ENCODE measurements at regions not wholly inside any gene's neighbourhood (a gene's known extent, or its start where the extent isn't known, plus 50 kb on each side); places are given as distances from the start of the nearest gene placed in this dataset.

DNA sequence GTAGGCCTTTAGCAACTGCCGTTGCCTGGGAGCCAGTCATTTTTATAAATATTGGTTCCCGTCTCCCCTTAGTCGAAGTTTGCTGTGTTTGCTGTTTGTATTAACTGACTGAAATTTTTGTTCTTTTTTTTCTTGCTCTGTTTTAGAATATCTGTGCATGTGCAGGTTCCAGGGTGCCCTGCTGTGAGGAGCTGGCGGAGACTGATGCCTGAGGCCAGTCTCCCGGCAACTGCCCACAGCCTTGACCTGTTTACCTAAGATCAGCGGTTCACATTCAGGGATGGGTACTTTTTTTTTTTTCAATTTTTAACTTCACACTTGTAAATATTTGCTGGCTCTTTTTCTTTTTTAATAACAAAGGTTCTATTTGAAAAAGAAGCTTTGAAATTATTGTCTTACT lies 262.6 kb upstream of the ADAMTS16 start:
- Histone ChIP-seq H3K56ac (ENCODE audit: insufficient read length, low read depth, low read length) (no peak overlapping the region), H3K79me2 (ENCODE audit: insufficient read depth, low read length) (no peaks in the 10 kb centered on the region), H3K18ac (ENCODE audit: insufficient read length, low read depth, low read length) (no peak overlapping the region), H2AK5ac (ENCODE audit: insufficient read length, low read length) (no peak overlapping the region), H3K9me3 (ENCODE audit: control insufficient read depth, low read depth, low read length) (no peaks in the 10 kb centered on the region), H3K4ac (ENCODE audit: low read depth, low read length) (no peak overlapping the region), H3K4me2 (ENCODE audit: insufficient read depth, insufficient read length, low read length) (no peak overlapping the region), H3K23me2 (ENCODE audit: insufficient read length, low read depth, low read length, poor library complexity, severe bottlenecking) (no peaks in the 10 kb centered on the region), H3K23ac (ENCODE audit: insufficient read length, low read depth, low read length) (no peak overlapping the region), H3K4me1 (ENCODE audit: insufficient read depth, low read length) (no peaks in the 10 kb centered on the region), H4K20me1 (ENCODE audit: control insufficient read depth, insufficient read depth, insufficient read length) (no peaks in the 10 kb centered on the region), H3K79me1 (ENCODE audit: insufficient read depth, low read depth, low read length, poor library complexity, severe bottlenecking) (no peaks in the 10 kb centered on the region), H3K9ac (ENCODE audit: extremely low read depth, insufficient read length, low read length) (no peak overlapping the region), H2BK120ac (ENCODE audit: low read depth, low read length, poor library complexity, severe bottlenecking) (no peak overlapping the region), H2BK15ac (ENCODE audit: low read depth, low read length) (no peak overlapping the region), H2BK20ac (ENCODE audit: low read depth, low read length, poor library complexity, severe bottlenecking) (no peak overlapping the region), H2AFZ (ENCODE audit: low read length) (no peak overlapping the region), H3K27ac (ENCODE audit: insufficient read length, low read depth, low read length) (no peak overlapping the region), H3T11ph (ENCODE audit: low read length) (no peak overlapping the region), H3K27me3 (ENCODE audit: insufficient read depth, low read length) (no peaks in the 10 kb centered on the region), H2BK5ac (ENCODE audit: insufficient read length, low read length) (no peak overlapping the region), H4K8ac (replicated peaks; ENCODE audit: insufficient read length, low read depth, low read length) (no peak overlapping the region), H2BK12ac (ENCODE audit: insufficient read length, low read depth, low read length) (no peak overlapping the region), H4K5ac (ENCODE audit: insufficient read length, low read depth, low read length) (no peak overlapping the region), H4K91ac (ENCODE audit: insufficient read length, low read depth, low read length) (no peak overlapping the region), H3K14ac (ENCODE audit: insufficient read depth, low read length) (no peak overlapping the region)
- no CpG with 5 or more reads among the region's 6 CpGs for WGBS (ENCODE audit: extremely low coverage, insufficient read length, low lambda C conversion rate)
- TF ChIP-seq, protein P1, sequence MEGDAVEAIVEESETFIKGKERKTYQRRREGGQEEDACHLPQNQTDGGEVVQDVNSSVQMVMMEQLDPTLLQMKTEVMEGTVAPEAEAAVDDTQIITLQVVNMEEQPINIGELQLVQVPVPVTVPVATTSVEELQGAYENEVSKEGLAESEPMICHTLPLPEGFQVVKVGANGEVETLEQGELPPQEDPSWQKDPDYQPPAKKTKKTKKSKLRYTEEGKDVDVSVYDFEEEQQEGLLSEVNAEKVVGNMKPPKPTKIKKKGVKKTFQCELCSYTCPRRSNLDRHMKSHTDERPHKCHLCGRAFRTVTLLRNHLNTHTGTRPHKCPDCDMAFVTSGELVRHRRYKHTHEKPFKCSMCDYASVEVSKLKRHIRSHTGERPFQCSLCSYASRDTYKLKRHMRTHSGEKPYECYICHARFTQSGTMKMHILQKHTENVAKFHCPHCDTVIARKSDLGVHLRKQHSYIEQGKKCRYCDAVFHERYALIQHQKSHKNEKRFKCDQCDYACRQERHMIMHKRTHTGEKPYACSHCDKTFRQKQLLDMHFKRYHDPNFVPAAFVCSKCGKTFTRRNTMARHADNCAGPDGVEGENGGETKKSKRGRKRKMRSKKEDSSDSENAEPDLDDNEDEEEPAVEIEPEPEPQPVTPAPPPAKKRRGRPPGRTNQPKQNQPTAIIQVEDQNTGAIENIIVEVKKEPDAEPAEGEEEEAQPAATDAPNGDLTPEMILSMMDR (conservative IDR thresholded peaks at IDR 0.05), result no peak
- Mint-ChIP-seq H3K27me3 (ENCODE audit: low read depth) (no peaks in the 10 kb centered on the region; the same call in 1 of the 2 replicates), H3K27ac (no peak overlapping the region), H3K4me1 (peaks cover 3 to 4% of the 10 kb centered on the region in 2 experiments; a peak in 1 of 4 replicates), H3K9me3 (no peaks in the 10 kb centered on the region), H3K36me3 (ENCODE audit: insufficient read depth in 1 of 3, low read depth in 3 of 3) (no peaks in the 10 kb centered on the region), H3K4me3 (no peak overlapping the region)
- DNase-seq, result no peak

Data from H9 (cell line).